ENCODE measurements at regions not wholly inside any gene's neighbourhood (a gene's known extent, or its start where the extent isn't known, plus 50 kb on each side); places are given as distances from the start of the nearest gene placed in this dataset.
"Not testable (repeated sequence)": the region's sequence is repeated elsewhere in the genome, so short reads cannot be mapped to it uniquely, and the experiment has no call there.

DNA sequence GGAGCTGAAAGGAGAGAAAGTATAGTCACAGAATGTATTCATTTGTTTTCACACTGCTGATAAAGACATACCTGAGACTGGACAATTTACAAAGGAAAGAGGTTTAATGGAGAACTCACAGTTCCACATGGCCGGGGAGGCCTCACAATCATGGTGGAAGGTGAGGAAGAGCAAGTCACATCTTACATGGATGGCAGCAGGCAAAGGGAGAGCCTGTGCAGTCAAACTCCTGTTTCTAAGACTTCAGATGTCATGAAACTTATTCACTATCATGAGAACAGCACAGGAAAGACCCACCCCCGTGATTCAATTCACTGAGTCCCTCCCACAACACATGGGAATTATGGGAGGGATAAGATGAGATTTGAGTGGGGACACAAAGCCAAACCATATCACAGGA is 224.7 kb downstream of the LNPK start:
- DNase-seq (ENCODE audit: low spot score in 2 of 2); H3K4me3 ChIP-seq; H3K4me1 ChIP-seq; in situ Hi-C loops (cut with MboI; ENCODE audit: low sequenced_read_pairs); H3K27me3 ChIP-seq (ENCODE audit: low read depth); H3K36me3 ChIP-seq (replicated peaks); H3K9me3 ChIP-seq: not testable (repeated sequence)

DNA sequence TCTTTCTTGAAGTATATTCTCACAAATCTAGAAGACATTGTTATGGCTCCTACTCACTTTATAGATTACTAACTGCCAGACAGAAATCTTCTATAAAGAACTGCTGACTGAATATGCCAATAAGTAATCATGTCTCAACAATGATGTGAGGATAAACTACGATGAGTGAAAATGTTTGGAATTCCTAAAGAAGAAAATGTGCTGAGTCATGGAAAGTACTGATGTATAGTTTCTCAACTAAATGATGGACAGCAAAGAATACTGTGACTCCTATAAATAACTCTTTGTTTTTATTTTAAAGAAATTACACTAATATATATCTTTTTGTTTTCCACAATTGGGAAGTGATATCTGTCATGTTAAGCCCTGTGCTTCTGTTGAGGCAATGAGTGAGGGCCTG is 232.9 kb downstream of the LNPK start:
- Histone ChIP-seq H3K4me3 (no peak overlapping the region), H3K36me3 (replicated peaks) (no peaks in the 10 kb centered on the region), H3K9me3 (peaks cover 2% of the 10 kb centered on the region; the same call in 1 of the 2 replicates), H3K27me3 (ENCODE audit: low read depth) (no peaks in the 10 kb centered on the region), H3K4me1 (no peaks in the 10 kb centered on the region)
- DNase-seq (ENCODE audit: low spot score in 2 of 2): no peak
- in situ Hi-C loops (cut with MboI; ENCODE audit: low sequenced_read_pairs): no loop called here

DNA sequence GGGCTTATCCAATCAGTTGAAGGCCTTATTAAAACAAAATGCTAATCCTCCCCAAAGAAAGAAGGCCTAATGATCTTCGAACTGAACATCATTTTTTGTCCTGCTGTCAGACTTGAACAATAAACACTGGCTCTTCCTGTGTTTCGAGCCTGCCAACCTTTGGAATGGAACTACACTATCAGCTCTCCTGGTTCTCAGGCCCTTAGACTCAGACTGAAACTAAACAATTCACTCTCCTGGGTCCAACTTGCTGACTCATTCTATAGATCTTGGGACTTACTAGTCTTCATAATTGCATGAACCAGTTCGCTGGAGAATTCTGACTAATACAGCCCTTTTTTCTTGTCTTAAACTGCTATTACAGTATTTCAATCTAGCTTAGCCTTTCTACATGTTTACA is 235.2 kb downstream of the LNPK start:
- no peak for DNase-seq (ENCODE audit: low spot score in 2 of 2)
- no peaks in the 10 kb centered on the region for H3K36me3 ChIP-seq (replicated peaks)
- H3K4me3 ChIP-seq: no peak overlapping the region
- in situ Hi-C loops (cut with MboI; ENCODE audit: low sequenced_read_pairs): no loop called here
- no peaks in the 10 kb centered on the region for H3K27me3 ChIP-seq (ENCODE audit: low read depth)
- H3K4me1 ChIP-seq: no peaks in the 10 kb centered on the region
- peaks cover 2% of the 10 kb centered on the region; the same call in 1 of the 2 replicates for H3K9me3 ChIP-seq

DNA sequence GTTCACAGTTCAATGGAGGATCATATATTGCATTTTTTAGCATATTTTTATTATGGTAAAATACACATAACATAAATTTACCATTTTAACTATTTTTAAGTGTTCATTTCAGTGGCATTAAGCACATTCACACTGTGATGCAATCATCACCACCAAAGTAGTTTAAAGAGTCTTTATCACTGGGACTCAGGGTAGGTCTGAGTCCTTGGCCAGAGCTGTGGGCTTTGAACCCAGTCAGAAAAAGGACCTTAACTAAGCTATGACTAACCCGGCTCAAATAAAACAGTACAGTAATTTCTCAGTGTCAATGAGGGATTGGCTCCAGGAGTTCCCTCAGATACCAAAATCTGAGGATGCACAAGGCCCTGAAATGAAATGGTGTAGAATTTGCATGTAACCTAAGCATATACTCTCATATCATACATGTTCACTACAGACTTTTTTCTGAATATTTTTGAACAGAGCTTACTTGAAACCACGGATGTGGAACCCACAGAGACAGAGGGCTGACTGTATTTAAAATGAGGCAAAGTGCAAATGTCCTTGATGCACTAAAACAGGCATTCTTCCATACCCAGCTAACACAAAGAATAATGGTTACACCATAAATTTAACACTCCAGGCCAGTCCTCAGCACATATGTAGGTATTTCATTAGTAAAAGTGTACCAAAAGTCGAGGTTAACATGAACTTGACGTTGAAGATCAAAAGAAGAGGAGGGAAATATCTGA is 246.2 kb downstream of the LNPK start:
- H3K4me1 ChIP-seq: no peaks in the 10 kb centered on the region
- no peak overlapping the region for H3K4me3 ChIP-seq
- in situ Hi-C loops (cut with MboI; ENCODE audit: low sequenced_read_pairs): no loop called here
- H3K36me3 ChIP-seq (replicated peaks): no peaks in the 10 kb centered on the region
- no peaks in the 10 kb centered on the region for H3K9me3 ChIP-seq
- DNase-seq (ENCODE audit: low spot score in 2 of 2): no peak
- no peaks in the 10 kb centered on the region for H3K27me3 ChIP-seq (ENCODE audit: low read depth)

DNA sequence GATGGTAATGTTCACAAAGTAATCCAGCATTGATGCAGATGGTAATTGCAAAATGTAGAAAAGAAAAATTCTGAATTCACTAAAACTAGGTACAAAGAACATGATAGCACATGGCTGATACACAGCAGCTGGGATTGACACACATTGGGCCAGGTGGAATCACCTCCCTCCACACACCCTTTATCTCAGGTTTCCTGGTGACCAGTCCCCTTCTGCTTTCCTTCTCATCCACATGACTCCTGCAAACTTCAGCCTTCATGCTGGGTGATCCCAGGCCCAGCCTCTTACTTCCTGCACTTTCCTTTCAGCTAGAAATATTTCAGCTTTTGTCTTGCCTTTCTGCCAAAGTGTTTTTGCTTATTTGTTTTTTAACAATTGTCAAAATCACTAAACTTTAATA is 246.9 kb downstream of the LNPK start:
- no peaks in the 10 kb centered on the region for H3K9me3 ChIP-seq
- DNase-seq (ENCODE audit: low spot score in 2 of 2): no peak
- no peak overlapping the region for H3K4me3 ChIP-seq
- no peaks in the 10 kb centered on the region for H3K27me3 ChIP-seq (ENCODE audit: low read depth)
- H3K36me3 ChIP-seq (replicated peaks): no peaks in the 10 kb centered on the region
- in situ Hi-C loops (cut with MboI; ENCODE audit: low sequenced_read_pairs): no loop called here
- H3K4me1 ChIP-seq: no peaks in the 10 kb centered on the region

DNA sequence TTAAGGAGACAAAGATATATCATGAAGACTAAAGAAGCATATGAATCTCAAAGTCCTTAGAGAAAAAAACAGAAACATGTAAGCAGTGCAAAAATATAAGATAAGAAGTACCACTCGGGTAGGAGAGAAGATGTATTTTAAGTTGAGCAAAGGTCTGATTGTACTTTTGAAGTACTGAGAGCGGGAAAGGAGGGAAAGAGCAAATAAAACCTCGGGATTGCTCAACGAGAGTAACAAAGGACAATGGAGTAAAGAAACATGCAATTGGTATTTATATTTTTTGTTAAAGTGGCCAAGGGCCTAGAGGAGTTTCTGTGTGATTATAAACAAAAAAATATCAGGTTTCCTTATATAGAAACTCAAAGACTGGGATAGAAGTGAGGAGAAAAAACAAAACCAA is 251.9 kb downstream of the LNPK start:
- Histone ChIP-seq H3K27me3 (ENCODE audit: low read depth) (no peaks in the 10 kb centered on the region), H3K9me3 (no peaks in the 10 kb centered on the region), H3K4me3 (no peak overlapping the region), H3K4me1 (no peaks in the 10 kb centered on the region), H3K36me3 (replicated peaks) (no peaks in the 10 kb centered on the region)
- in situ Hi-C loops (cut with MboI; ENCODE audit: low sequenced_read_pairs): no loop called here
- no peak for DNase-seq (ENCODE audit: low spot score in 2 of 2)

DNA sequence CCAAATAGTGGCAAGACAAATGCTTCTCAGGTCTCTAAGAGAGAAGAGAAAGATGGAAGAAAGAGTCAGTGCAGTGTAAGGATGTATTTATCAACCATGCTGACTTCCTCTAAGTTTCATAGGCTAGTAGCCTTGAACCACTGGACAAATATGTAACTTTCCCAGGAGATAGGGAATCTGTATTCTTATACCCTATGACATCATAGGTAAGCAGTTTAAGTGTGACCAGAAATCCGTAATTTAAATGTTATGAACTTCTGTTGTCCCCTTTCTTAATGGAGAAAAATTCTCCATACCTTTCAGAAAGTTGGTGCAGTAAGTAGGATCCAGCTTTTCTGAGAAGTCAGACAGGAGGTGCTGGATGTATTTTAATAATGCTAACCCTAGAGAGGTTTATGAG is 256.2 kb downstream of the LNPK start:
- no peaks in the 10 kb centered on the region for H3K4me1 ChIP-seq
- no peak overlapping the region for H3K4me3 ChIP-seq
- in situ Hi-C loops (cut with MboI; ENCODE audit: low sequenced_read_pairs): no loop called here
- no peaks in the 10 kb centered on the region; the same call in 1 of the 2 replicates for H3K27me3 ChIP-seq (ENCODE audit: low read depth)
- no peaks in the 10 kb centered on the region for H3K36me3 ChIP-seq (replicated peaks)
- DNase-seq (ENCODE audit: low spot score in 2 of 2): no peak
- no peaks in the 10 kb centered on the region for H3K9me3 ChIP-seq

DNA sequence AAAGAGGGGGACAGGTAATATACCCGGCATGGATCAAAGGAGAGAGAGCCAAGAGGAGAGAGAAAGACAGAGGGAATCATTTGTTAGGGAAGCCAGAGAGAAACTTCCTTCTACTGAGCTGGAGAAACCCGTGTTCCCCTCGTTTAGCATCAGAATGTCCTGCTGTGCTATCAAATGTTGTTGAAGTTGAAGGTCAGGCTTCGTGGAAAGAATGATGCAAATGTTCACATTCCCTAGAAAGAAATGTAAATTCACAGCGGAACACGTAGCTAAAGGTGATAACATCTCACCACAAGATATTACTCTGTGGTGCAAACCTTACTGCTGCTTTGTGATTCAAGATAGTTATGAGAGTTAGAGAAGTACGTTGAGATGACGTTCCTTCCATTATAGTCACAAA is 258.1 kb downstream of the LNPK start:
- DNase-seq (ENCODE audit: low spot score in 2 of 2): no peak
- in situ Hi-C loops (cut with MboI; ENCODE audit: low sequenced_read_pairs): no loop called here
- Histone ChIP-seq H3K36me3 (replicated peaks) (no peaks in the 10 kb centered on the region), H3K27me3 (ENCODE audit: low read depth) (no peaks in the 10 kb centered on the region; the same call in 1 of the 2 replicates), H3K4me1 (no peaks in the 10 kb centered on the region), H3K4me3 (no peak overlapping the region), H3K9me3 (no peaks in the 10 kb centered on the region)

DNA sequence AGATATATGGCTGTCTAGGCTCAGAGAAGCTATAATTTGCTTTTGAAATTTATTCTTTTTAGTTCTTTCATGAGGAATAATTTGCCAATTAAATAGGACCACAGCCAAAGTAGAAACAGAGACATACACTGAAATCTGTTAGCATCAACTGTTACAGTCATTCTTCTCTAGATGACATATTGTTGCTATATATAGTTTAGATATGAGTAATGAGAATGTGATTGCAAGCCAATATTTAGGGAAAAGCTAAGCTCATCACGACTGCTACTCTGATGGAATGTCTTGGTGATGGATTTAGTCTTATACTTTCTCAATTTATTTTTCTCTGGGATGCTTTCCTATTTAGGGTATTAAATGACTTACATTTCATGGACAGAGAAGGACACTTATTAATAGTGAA is 259.1 kb downstream of the LNPK start:
- in situ Hi-C loops (cut with MboI; ENCODE audit: low sequenced_read_pairs): no loop called here
- Histone ChIP-seq H3K36me3 (replicated peaks) (no peaks in the 10 kb centered on the region), H3K4me3 (no peak overlapping the region), H3K4me1 (no peaks in the 10 kb centered on the region), H3K27me3 (ENCODE audit: low read depth) (no peaks in the 10 kb centered on the region; the same call in 1 of the 2 replicates), H3K9me3 (no peaks in the 10 kb centered on the region)
- no peak for DNase-seq (ENCODE audit: low spot score in 2 of 2)

DNA sequence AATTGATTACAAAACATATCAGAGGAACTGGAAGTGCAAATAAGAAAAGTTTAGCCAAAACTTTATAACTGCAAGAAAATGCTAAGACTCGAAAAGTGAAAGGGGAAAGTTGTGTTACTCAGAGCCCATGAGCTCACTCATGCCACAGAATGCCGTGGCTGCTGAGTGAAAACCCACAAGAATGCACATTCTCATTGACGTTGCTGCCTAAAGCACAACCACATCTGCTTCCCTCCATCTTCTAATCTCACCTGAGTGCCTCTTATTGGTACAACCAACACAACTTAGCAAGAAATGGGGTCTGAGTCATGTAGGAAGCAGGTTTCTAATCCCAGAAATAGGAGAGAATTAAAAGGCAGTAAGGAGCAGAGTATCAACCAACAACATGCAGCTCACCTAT is 259.7 kb downstream of the LNPK start:
- H3K4me3 ChIP-seq: no peak overlapping the region
- H3K27me3 ChIP-seq (ENCODE audit: low read depth): no peaks in the 10 kb centered on the region; the same call in 1 of the 2 replicates
- no peaks in the 10 kb centered on the region for H3K4me1 ChIP-seq
- H3K9me3 ChIP-seq: no peaks in the 10 kb centered on the region
- in situ Hi-C loops (cut with MboI; ENCODE audit: low sequenced_read_pairs): no loop called here
- H3K36me3 ChIP-seq (replicated peaks): no peaks in the 10 kb centered on the region
- no peak for DNase-seq (ENCODE audit: low spot score in 2 of 2)

DNA sequence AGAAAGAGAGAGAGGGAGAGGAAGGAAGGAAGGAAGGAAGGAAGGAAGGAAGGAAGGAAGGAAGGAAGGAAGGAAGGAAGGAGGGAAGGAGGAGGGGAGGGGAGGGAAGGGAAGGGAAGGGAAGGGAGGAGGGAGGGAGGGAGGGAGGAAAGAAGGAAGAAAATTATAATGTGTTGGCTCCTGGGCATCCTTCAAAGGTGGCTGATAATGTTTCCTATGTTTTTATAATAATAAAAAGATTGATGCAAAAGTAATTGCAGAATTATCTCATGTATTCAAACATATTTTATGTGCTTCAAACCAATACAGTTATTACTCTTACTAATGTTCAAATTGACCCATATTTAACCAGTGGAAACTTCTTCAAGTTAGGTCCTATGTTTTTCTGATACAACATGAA is 260.9 kb downstream of the LNPK start:
- no peaks in the 10 kb centered on the region for H3K36me3 ChIP-seq (replicated peaks)
- in situ Hi-C loops (cut with MboI; ENCODE audit: low sequenced_read_pairs): no loop called here
- H3K9me3 ChIP-seq: no peaks in the 10 kb centered on the region
- no peaks in the 10 kb centered on the region for H3K4me1 ChIP-seq
- DNase-seq (ENCODE audit: low spot score in 2 of 2): no peak
- no peak overlapping the region for H3K4me3 ChIP-seq
- H3K27me3 ChIP-seq (ENCODE audit: low read depth): no peaks in the 10 kb centered on the region; the same call in 1 of the 2 replicates

DNA sequence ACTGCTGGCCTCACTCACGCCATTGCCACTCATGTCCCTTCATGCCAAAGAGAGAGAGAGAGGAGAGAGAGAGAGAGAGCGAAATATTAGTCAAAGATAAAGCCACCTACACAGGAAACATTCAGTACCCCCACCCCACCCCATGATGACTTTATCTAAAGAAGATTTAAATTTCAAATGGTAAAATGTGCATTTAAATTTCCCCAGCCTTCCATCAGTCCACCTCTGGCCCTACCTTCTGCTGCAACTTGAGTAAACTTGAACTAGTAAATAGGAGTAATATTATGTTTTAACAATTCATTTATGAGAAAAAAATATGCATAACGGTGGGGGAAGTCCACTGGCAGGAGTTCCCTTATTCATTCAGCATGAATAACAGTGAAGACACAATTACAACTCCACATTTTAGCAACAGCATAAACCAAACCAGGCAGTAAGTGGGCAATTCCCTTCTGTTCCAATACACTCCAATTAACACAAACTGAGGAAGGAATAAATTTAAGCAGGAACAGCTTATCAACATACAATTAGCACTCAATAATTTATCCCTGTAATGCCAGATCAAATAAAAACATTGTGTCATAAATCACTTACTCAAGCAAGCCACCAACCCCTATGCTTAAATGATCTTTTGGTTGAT is 264.2 kb downstream of the LNPK start:
- no peak overlapping the region for H3K4me3 ChIP-seq
- in situ Hi-C loops (cut with MboI; ENCODE audit: low sequenced_read_pairs): no loop called here
- H3K27me3 ChIP-seq (ENCODE audit: low read depth): no peaks in the 10 kb centered on the region; the same call in 1 of the 2 replicates
- H3K9me3 ChIP-seq: no peaks in the 10 kb centered on the region
- no peaks in the 10 kb centered on the region for H3K4me1 ChIP-seq
- no peak for DNase-seq (ENCODE audit: low spot score in 2 of 2)
- no peaks in the 10 kb centered on the region for H3K36me3 ChIP-seq (replicated peaks)

DNA sequence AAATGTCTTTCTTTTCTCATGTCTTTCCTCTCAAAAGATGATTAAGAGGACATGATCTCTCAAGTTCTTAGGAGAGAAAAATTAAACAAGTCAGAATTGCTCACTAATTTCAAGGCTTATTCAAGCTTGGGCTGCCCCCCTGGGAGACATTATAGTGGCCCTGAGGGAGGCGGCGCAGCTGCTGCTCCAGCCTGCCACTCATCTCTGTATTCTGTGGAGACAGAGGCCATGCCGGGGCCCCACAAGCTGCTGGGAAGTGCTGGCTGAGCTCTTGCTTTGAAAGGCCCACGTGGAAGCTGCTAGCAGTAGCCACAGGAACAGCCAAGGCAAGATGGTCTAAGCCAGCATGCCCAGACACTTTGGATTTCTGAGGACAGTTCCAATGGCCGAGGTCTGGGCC is 267.4 kb downstream of the LNPK start:
- Histone ChIP-seq H3K36me3 (replicated peaks) (no peaks in the 10 kb centered on the region), H3K4me3 (no peak overlapping the region), H3K9me3 (no peaks in the 10 kb centered on the region), H3K27me3 (ENCODE audit: low read depth) (no peaks in the 10 kb centered on the region), H3K4me1 (no peaks in the 10 kb centered on the region)
- in situ Hi-C loops (cut with MboI; ENCODE audit: low sequenced_read_pairs): no loop called here
- DNase-seq (ENCODE audit: low spot score in 2 of 2): no peak

DNA sequence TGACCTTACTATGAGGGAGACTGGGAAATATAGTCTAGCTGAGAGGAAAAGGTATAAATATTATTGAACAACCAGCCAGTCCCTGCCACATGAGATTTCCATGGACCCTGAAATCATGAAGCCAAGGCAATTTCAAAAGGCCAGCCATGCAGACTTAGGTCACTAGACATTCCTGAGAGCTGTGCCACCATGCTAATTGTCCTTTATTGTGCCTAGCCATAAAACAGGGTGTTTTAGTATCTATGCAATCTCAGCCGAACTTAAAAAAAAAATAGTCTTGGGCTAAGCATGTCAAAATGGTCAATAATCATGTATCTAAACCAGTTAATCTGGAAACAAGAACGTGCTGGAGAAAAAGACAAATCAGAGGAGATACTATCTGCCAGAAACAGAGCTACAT is 269.5 kb downstream of the LNPK start:
- H3K9me3 ChIP-seq: no peaks in the 10 kb centered on the region
- no peaks in the 10 kb centered on the region for H3K27me3 ChIP-seq (ENCODE audit: low read depth)
- H3K4me3 ChIP-seq: no peak overlapping the region
- no peak for DNase-seq (ENCODE audit: low spot score in 2 of 2)
- H3K4me1 ChIP-seq: no peaks in the 10 kb centered on the region
- in situ Hi-C loops (cut with MboI; ENCODE audit: low sequenced_read_pairs): no loop called here
- no peaks in the 10 kb centered on the region for H3K36me3 ChIP-seq (replicated peaks)

Measured in HAP-1 (cell line).